Nephron progenitor cell (in vitro differentiated cells): ENCODE measurements at regions not wholly inside any gene's neighbourhood (a gene's known extent, or its start where the extent isn't known, plus 50 kb on each side); places are given as distances from the start of the nearest gene placed in this dataset.

Experiments used
- DNase-seq: peaks from one replicate; pipeline ENCODE4 v3.0.0; 2021
- H3K27ac Mint-ChIP-seq: 2 replicates; pipeline ENCODE4 v1.8.0; 2021; ENCODE audit warnings: mild to moderate bottlenecking, moderate library complexity, mixed read lengths
- H3K27me3 Mint-ChIP-seq: 2 replicates; pipeline ENCODE4 v1.8.0; 2021; ENCODE audit warnings: mild to moderate bottlenecking, low read depth, mixed read lengths; ENCODE audit not compliant: poor library complexity
- H3K36me3 Mint-ChIP-seq: 2 replicates; pipeline ENCODE4 v1.8.0; 2021; ENCODE audit warnings: low read depth, mixed read lengths
- H3K4me1 Mint-ChIP-seq: 2 replicates; pipeline ENCODE4 v1.8.0; 2021; ENCODE audit warnings: mixed read lengths
- H3K4me3 Mint-ChIP-seq: 2 replicates; pipeline ENCODE4 v1.8.0; 2021; ENCODE audit warnings: mild to moderate bottlenecking, moderate library complexity, mixed read lengths
- H3K9me3 Mint-ChIP-seq: 2 replicates; pipeline ENCODE4 v1.8.0; 2021; ENCODE audit warnings: mild to moderate bottlenecking, moderate library complexity, mixed read lengths
- CTCF ChIP-seq: fragments of 200-600 bp; sonication (generic); IDR thresholded peaks from 2 replicates; pipeline ENCODE4 v1.5.0; 2021; ENCODE audit warnings: antibody characterized with exemption

DNA sequence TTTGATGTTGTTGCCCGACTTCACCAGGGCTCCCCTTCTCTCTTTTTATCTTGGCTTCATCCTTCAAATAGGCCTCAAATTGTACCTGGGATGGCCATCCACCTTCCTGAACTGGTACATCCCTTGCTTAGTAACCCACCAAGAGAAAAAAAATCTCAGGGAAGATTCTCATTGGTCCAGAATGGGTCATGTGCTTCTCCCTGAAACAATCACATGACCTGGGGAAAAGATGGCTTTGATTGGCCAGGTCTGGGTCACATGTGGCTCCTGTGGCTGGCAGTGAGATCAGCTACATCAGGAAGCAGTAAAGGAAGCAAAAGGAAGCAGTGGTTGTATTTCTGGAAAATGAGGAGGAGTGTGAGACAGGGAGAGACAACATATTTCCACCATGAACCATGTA is 540.2 kb downstream of the MIAT start:
- Mint-ChIP-seq H3K27ac (no peak overlapping the region), H3K27me3 (peaks cover 49% of the 10 kb centered on the region), H3K36me3 (no peaks in the 10 kb centered on the region), H3K9me3 (peaks cover 5% of the 10 kb centered on the region), H3K4me3 (no peak overlapping the region), H3K4me1 (peaks cover 36% of the 10 kb centered on the region)
- no peak for DNase-seq
- no peak for TF ChIP-seq CTCF

GRCh38 chr22:27198518-27199035 is 541.2 kb downstream of the MIAT start:
- Mint-ChIP-seq H3K4me3 (no peak overlapping the region), H3K36me3 (no peaks in the 10 kb centered on the region), H3K27ac (no peak overlapping the region), H3K27me3 (peaks cover 49% of the 10 kb centered on the region), H3K9me3 (peaks cover 5% of the 10 kb centered on the region), H3K4me1 (peaks cover 43% of the 10 kb centered on the region)
- no peak for TF ChIP-seq CTCF
- DNase-seq = no peak

DNA sequence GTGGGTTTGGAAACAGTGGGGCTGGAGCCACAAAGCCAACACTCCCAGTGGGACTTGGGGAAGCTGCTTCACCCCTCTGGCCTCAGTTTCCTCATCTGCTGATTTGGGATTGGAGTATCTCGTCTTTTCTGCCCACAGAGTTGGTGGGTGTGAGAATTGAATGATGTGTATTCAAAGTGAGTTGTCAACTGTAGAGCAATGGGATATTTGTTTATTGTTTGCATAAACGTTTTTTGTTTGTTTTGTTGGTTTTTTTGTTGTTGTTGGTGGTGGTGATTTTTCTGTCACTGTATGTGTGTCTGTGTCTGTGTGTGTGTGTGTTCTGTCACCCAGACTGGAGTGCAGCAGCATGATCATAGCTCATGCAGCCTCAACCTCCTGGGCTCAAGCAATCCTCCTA is 542.0 kb downstream of the MIAT start:
- TF ChIP-seq CTCF = no peak
- Mint-ChIP-seq H3K36me3 (no peaks in the 10 kb centered on the region), H3K27ac (no peak overlapping the region), H3K27me3 (peaks cover 52% of the 10 kb centered on the region), H3K4me1 (peaks cover 46% of the 10 kb centered on the region), H3K9me3 (peaks cover 5% of the 10 kb centered on the region), H3K4me3 (no peak overlapping the region)
- no peak for DNase-seq

DNA sequence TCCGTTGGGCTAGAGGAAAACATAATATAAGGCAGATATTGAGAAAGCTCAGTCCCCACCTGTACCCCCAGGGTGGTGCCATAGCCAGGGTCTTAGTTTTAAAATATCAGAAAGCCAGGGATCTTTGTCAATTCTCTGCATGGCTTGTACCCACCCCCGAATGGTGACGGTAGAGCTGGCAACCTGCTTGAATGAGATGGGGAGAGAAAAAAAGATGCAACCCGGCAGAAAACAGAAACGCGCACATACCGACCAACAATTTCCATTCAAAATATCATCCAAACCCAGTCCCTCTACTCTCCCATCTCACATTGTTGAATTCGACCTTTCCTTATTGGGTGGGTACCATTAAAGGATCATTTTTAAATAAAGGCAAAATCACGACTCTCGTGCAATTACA is 543.9 kb downstream of the MIAT start:
- no peak for DNase-seq
- Mint-ChIP-seq H3K27ac (no peak overlapping the region), H3K9me3 (peaks cover 5% of the 10 kb centered on the region), H3K36me3 (no peaks in the 10 kb centered on the region), H3K4me1 (peaks cover 54% of the 10 kb centered on the region), H3K4me3 (no peak overlapping the region), H3K27me3 (peaks cover 44% of the 10 kb centered on the region)
- no peak for TF ChIP-seq CTCF

- DNase-seq = no peak
- peaks cover 54% of the 10 kb centered on the region for H3K4me1 Mint-ChIP-seq
- H3K27ac Mint-ChIP-seq = no peak overlapping the region
- TF ChIP-seq CTCF = no peak
- H3K27me3 Mint-ChIP-seq = peaks cover 44% of the 10 kb centered on the region
- H3K4me3 Mint-ChIP-seq = no peak overlapping the region
- peaks cover 5% of the 10 kb centered on the region for H3K9me3 Mint-ChIP-seq
- H3K36me3 Mint-ChIP-seq = no peaks in the 10 kb centered on the region
Measured at GRCh38 chr22:27201741-27202140, 544.4 kb downstream of the MIAT start.

DNA sequence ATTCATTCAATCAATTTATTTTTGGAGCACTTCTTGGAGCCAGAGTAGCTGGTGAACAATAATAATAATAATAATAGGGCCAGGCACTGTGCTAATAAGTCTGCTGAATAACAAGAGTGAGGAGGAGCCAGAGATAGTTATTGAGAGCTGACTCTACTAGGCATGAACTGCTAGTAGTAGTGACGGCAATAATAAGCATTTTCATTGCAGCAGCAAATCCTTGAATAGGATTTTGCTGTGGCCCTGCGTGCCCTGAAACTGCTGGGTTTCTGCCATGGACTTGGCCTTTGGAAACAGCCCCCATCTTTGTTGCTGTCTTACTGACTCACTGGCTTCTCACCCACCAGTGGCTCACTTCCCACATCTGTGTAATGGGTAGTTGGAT is 545.9 kb downstream of the MIAT start:
- Mint-ChIP-seq H3K36me3 (no peaks in the 10 kb centered on the region), H3K4me3 (peak overlapping the region; percentile 58), H3K4me1 (peaks cover 59% of the 10 kb centered on the region), H3K9me3 (no peaks in the 10 kb centered on the region), H3K27ac (no peak overlapping the region), H3K27me3 (peaks cover 48% of the 10 kb centered on the region)
- DNase-seq = no peak
- no peak for TF ChIP-seq CTCF
